OCI-LY7 (cell line): ENCODE measurements at regions not wholly inside any gene's neighbourhood (a gene's known extent, or its start where the extent isn't known, plus 50 kb on each side); places are given as distances from the start of the nearest gene placed in this dataset.
"Not testable (repeated sequence)": the region's sequence is repeated elsewhere in the genome, so short reads cannot be mapped to it uniquely, and the experiment has no call there.

Source experiments
- BruUV-seq: library from RNA; stranded (reverse); fragments of 400-500 nt; replicated peaks from 2 replicates; lab custom pipeline; 2021; lab: Mats Ljungman, UMichigan
- CTCF ChIA-PET: fragments of 300-600 bp; sonication (Branson Sonifier 250); formaldehyde crosslinking; loops from one replicate; lab custom pipeline; 2022; ENCODE audit warnings: antibody characterized with exemption; ENCODE audit not compliant: unreplicated experiment; lab: Charles Lee
- POLR2A ChIA-PET: fragments of 300-600 bp; sonication (Branson Sonifier 250); formaldehyde crosslinking; loops from one replicate; lab custom pipeline; 2022; ENCODE audit warnings: antibody characterized with exemption; lab: Charles Lee
- DNase-seq: peaks from one replicate; pipeline ENCODE4 v3.0.0-alpha.2; 2015; ENCODE audit warnings: low spot score
- H2AFZ ChIP-seq: fragments of 200-600 bp; sonication (generic), shearing (Covaris generic); 2 replicates; pipeline ENCODE4 v1.6.1; 2014; ENCODE audit warnings: mild to moderate bottlenecking, antibody characterized with exemption, low read length, moderate library complexity
- H3K27ac ChIP-seq: fragments of 200-600 bp; sonication (generic); 2 replicates; pipeline ENCODE4 v1.5.1; 2014; ENCODE audit warnings: mixed run types, low read depth, mild to moderate bottlenecking, moderate library complexity, low read length, inconsistent platforms; ENCODE audit not compliant: poor library complexity, severe bottlenecking
- H3K36me3 ChIP-seq: fragments of 200-600 bp; sonication (generic); 2 replicates; pipeline ENCODE4 v1.6.1; 2014; ENCODE audit warnings: mild to moderate bottlenecking, antibody characterized with exemption, low read length, moderate library complexity, mixed read lengths; ENCODE audit not compliant: insufficient read depth
- H3K4me1 ChIP-seq: fragments of 200-600 bp; sonication (generic); 2 replicates; pipeline ENCODE4 v1.5.1; 2014; ENCODE audit warnings: mild to moderate bottlenecking, low read length; ENCODE audit not compliant: insufficient read depth, poor library complexity, severe bottlenecking
- H3K4me2 ChIP-seq: fragments of 200-600 bp; sonication (generic); 2 replicates; pipeline ENCODE4 v1.6.1; 2014; ENCODE audit warnings: mild to moderate bottlenecking, low read length
- H3K4me3 ChIP-seq: fragments of 200-600 bp; sonication (generic); 2 replicates; pipeline ENCODE4 v1.5.1; 2014; ENCODE audit warnings: mild to moderate bottlenecking, low read depth, low read length; ENCODE audit not compliant: poor library complexity, severe bottlenecking
- H3K79me2 ChIP-seq: fragments of 200-600 bp; sonication (generic); 2 replicates; pipeline ENCODE4 v1.6.1; 2016; ENCODE audit warnings: low read depth, mild to moderate bottlenecking, low read length, moderate library complexity, mixed read lengths; ENCODE audit not compliant: insufficient read depth
- H3K9me2 ChIP-seq: fragments of 200-600 bp; sonication (generic); 2 replicates; pipeline ENCODE4 v1.6.1; 2016; ENCODE audit warnings: mild to moderate bottlenecking, low read length, mixed read lengths; ENCODE audit not compliant: insufficient read depth
- H3K9me3 ChIP-seq: fragments of 200-600 bp; sonication (generic); 2 replicates; pipeline ENCODE4 v1.6.1; 2014; ENCODE audit warnings: mild to moderate bottlenecking, mixed run types, low read length, mixed read lengths
- H4K20me1 ChIP-seq: fragments of 200-600 bp; sonication (generic); 2 replicates; pipeline ENCODE4 v1.6.1; 2014; ENCODE audit warnings: mild to moderate bottlenecking, antibody characterized with exemption, low read length, moderate library complexity, mixed read lengths; ENCODE audit not compliant: insufficient read depth
- CTCF ChIP-seq: fragments of 200-600 bp; sonication (generic); conservative IDR thresholded peaks from 2 replicates; pipeline ENCODE4 v1.5.1; 2014; ENCODE audit warnings: mild to moderate bottlenecking, antibody characterized with exemption, low read length, moderate library complexity, mixed read lengths
- EZH2phosphoT487 ChIP-seq: fragments of 200-600 bp; sonication (generic); IDR thresholded peaks from 2 replicates; pipeline ENCODE4 v1.6.1; 2018; ENCODE audit warnings: low read depth, borderline replicate concordance, mild to moderate bottlenecking, mixed run types, antibody characterized with exemption, low read length, moderate library complexity, mixed read lengths
- intact Hi-C: fragments of 100-400 bp; cut with micrococcal nuclease; formaldehyde crosslinking; loops from one replicate; pipeline ENCODE4 v1.10.0; 2022; ENCODE audit not compliant: unreplicated experiment

- Histone ChIP-seq H3K4me2 (no peak overlapping the region), H3K36me3 (no peaks in the 10 kb centered on the region), H2AFZ (no peak overlapping the region), H3K9me3 (no peaks in the 10 kb centered on the region), H3K79me2 (no peaks in the 10 kb centered on the region), H3K9me2 (no peaks in the 10 kb centered on the region), H3K4me3 (no peak overlapping the region), H3K4me1 (no peaks in the 10 kb centered on the region), H3K27ac (no peak overlapping the region), H4K20me1 (no peaks in the 10 kb centered on the region)
- ChIA-PET POLR2A (interaction anchor here (0.6 kb wide), 1 partner anchor 286 kb away, joined by 3 read pairs; no protein-coding TSS in a partner anchor), CTCF (no interaction called here)
- DNase-seq, result no peak
- no TSS peak for BruUV-seq
- intact Hi-C loops, result no loop called here
- no peak for TF ChIP-seq EZH2phosphoT487
- TF ChIP-seq CTCF, result no peak
Measured at GRCh38 chrX:79466636-79467035, 99.5 kb upstream of the ITM2A start.

GRCh38 chrX:79462458-79462857 is 95.3 kb upstream of the ITM2A start:
- intact Hi-C loops, result no loop called here
- TF ChIP-seq CTCF, result no peak
- no peak for TF ChIP-seq EZH2phosphoT487
- H3K4me2 ChIP-seq, result no peak overlapping the region
- H3K4me3 ChIP-seq, result no peak overlapping the region
- no peaks in the 10 kb centered on the region for H3K9me2 ChIP-seq
- H3K27ac ChIP-seq, result no peak overlapping the region
- H4K20me1 ChIP-seq, result no peaks in the 10 kb centered on the region
- no peaks in the 10 kb centered on the region for H3K4me1 ChIP-seq
- no peak overlapping the region for H2AFZ ChIP-seq
- ChIA-PET CTCF (no interaction called here), POLR2A (no interaction called here)
- H3K79me2 ChIP-seq, result no peaks in the 10 kb centered on the region
- no peak for DNase-seq
- no peaks in the 10 kb centered on the region for H3K9me3 ChIP-seq
- no peaks in the 10 kb centered on the region for H3K36me3 ChIP-seq
- no TSS peak for BruUV-seq

- BruUV-seq, intact Hi-C loops, H3K4me3 ChIP-seq, CTCF ChIA-PET, H3K36me3 ChIP-seq, H3K27ac ChIP-seq, H3K9me2 ChIP-seq, H4K20me1 ChIP-seq, H3K79me2 ChIP-seq, H3K4me2 ChIP-seq, H3K4me1 ChIP-seq, H3K9me3 ChIP-seq, DNase-seq, H2AFZ ChIP-seq: not testable (repeated sequence)
- POLR2A ChIA-PET, result interaction anchor here (0.7 kb wide), 2 partner anchors 21 to 802 kb away, joined by 3 read pairs; no protein-coding TSS in a partner anchor
Measured at GRCh38 chrX:79456593-79456992, 89.5 kb upstream of the ITM2A start.
